ENCODE measurements at regions not wholly inside any gene's neighbourhood (a gene's known extent, or its start where the extent isn't known, plus 50 kb on each side); places are given as distances from the start of the nearest gene placed in this dataset.

DNA sequence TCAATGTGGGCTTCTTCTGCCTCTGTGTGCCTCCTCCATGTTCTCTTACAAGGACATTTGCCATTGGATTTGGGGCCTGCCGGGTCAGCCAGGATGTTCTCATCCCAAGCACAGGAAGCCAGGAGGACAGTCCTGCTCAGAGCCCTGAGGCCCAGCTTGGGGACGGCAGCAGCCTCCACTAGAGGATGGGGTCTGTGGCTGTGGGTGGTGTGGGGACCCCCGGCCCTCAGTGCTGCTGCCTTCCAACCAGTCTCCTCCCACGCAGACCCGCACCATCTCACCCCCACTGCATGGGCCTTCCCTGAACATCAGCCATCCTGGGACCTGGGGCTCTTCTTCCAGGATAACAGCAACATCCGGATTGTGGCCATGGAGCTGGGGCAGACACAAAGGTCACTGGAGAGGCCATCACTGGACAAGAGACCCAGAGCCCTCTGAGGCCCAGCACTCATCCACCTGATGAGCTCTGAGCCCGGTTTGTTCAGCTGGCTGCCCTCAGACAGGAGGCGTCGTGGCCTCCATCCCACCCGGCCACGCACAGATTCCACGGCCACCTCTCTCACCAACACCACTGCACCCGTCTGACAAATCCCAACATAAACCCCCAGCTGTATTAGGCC, 56.5 kb upstream of the C14orf180 start:
- TF ChIP-seq, protein P1, sequence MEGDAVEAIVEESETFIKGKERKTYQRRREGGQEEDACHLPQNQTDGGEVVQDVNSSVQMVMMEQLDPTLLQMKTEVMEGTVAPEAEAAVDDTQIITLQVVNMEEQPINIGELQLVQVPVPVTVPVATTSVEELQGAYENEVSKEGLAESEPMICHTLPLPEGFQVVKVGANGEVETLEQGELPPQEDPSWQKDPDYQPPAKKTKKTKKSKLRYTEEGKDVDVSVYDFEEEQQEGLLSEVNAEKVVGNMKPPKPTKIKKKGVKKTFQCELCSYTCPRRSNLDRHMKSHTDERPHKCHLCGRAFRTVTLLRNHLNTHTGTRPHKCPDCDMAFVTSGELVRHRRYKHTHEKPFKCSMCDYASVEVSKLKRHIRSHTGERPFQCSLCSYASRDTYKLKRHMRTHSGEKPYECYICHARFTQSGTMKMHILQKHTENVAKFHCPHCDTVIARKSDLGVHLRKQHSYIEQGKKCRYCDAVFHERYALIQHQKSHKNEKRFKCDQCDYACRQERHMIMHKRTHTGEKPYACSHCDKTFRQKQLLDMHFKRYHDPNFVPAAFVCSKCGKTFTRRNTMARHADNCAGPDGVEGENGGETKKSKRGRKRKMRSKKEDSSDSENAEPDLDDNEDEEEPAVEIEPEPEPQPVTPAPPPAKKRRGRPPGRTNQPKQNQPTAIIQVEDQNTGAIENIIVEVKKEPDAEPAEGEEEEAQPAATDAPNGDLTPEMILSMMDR (IDR thresholded peaks at IDR 0.05 in 4 of 5, conservative IDR thresholded peaks at IDR 0.05 in 1 of 5): no peak
- no peak for TF ChIP-seq POLR2A (IDR thresholded peaks at IDR 0.05)
